Panc1 (cell line): ENCODE measurements at regions not wholly inside any gene's neighbourhood (a gene's known extent, or its start where the extent isn't known, plus 50 kb on each side); places are given as distances from the start of the nearest gene placed in this dataset.

Experiments
- ATAC-seq: fragments of 200-7000 bp; cut with Tn5 transposase; 2 replicates; pipeline ENCODE4 v1.9.1; 2020; ENCODE audit warnings: mild to moderate bottlenecking, moderate library complexity
- BruUV-seq: library from RNA; stranded (reverse); fragments of 400-500 nt; replicated peaks from 2 replicates; lab custom pipeline; 2021; lab: Mats Ljungman, UMichigan
- CTCF ChIA-PET: fragments of 300-600 bp; sonication (Branson Sonifier 250); formaldehyde crosslinking; loops from one replicate; lab custom pipeline; 2022; ENCODE audit warnings: antibody characterized with exemption; lab: Charles Lee
- POLR2A ChIA-PET: fragments of 300-600 bp; sonication (Branson Sonifier 250); formaldehyde crosslinking; loops from one replicate; lab custom pipeline; 2022; ENCODE audit warnings: antibody characterized with exemption; lab: Charles Lee
- DNase-seq: peaks from one replicate; pipeline ENCODE4 v3.0.0-alpha.2; 2010; ENCODE audit warnings: low read depth, low spot score
- H3K27ac ChIP-seq: 2 replicates; pipeline ENCODE4 v1.5.1; 2011; ENCODE audit warnings: mild to moderate bottlenecking, low read length, inconsistent platforms
- H3K27me3 ChIP-seq: fragments of 200-500 bp; sonication (Bioruptor generic); 2 replicates; pipeline ENCODE4 v1.6.0; 2014; ENCODE audit warnings: low read length, inconsistent platforms; ENCODE audit not compliant: control insufficient read depth, insufficient read depth
- H3K36me3 ChIP-seq: fragments of 200-500 bp; sonication (Bioruptor generic); 2 replicates; pipeline ENCODE4 v1.5.1; 2014; ENCODE audit warnings: inconsistent platforms, mild to moderate bottlenecking, low read length, moderate library complexity; ENCODE audit not compliant: control insufficient read depth, insufficient read depth
- H3K4me1 ChIP-seq: 2 replicates; pipeline ENCODE4 v1.5.1; 2011; ENCODE audit warnings: inconsistent platforms, mild to moderate bottlenecking, low read length, moderate library complexity; ENCODE audit not compliant: control insufficient read depth, insufficient read depth
- H3K4me3 ChIP-seq, 2 experiments: 2 replicates each; pipeline ENCODE4 v1.5.1; 2011 to 2012; ENCODE audit warnings: low read depth in 2 of 2, low read length in 2 of 2, mild to moderate bottlenecking in 2 of 2, inconsistent platforms in 1 of 2, moderate library complexity in 1 of 2
- H3K9me3 ChIP-seq: fragments of 200-500 bp; sonication (Bioruptor generic); 2 replicates; pipeline ENCODE4 v1.5.1; 2014; ENCODE audit warnings: low read depth, mild to moderate bottlenecking, inconsistent platforms, low read length, moderate library complexity; ENCODE audit not compliant: control insufficient read depth, insufficient read depth
- POLR2AphosphoS5 ChIP-seq: IDR thresholded peaks from 2 replicates; pipeline ENCODE4 v1.6.1; 2012; ENCODE audit warnings: mild to moderate bottlenecking, low read depth, low read length, moderate library complexity
- SIN3A ChIP-seq: IDR thresholded peaks from 2 replicates; pipeline ENCODE4 v1.6.1; 2012; ENCODE audit warnings: low read depth, mild to moderate bottlenecking, low read length, moderate library complexity, borderline replicate concordance; ENCODE audit not compliant: insufficient read depth
- TCF7L2 ChIP-seq: IDR thresholded peaks from 2 replicates; pipeline ENCODE4 v1.6.1; 2011; ENCODE audit warnings: mild to moderate bottlenecking, low read depth, low read length, inconsistent platforms
- in situ Hi-C: cut with HindIII; loops from 2 replicates; pipeline ENCODE4 v1.10.0; 2016; ENCODE audit warnings: low sequenced_read_pairs, low pct_unique_long_range_greater_than_20kb
- intact Hi-C: fragments of 100-400 bp; cut with micrococcal nuclease; formaldehyde crosslinking; loops from one replicate; pipeline ENCODE4 v1.10.0; 2022; ENCODE audit not compliant: unreplicated experiment
- TF ChIP-seq, protein P1 (sequence below): fragments of 450-650 bp; IDR thresholded peaks from 2 replicates; pipeline ENCODE4 v1.5.1; 2017; ENCODE audit warnings: mild to moderate bottlenecking
- TF ChIP-seq, protein P2 (sequence below), 2 experiments: IDR thresholded peaks; 2 replicates each; pipeline ENCODE4 v1.6.1; 2011 to 2012; ENCODE audit warnings: low read depth in 2 of 2, control low read depth in 1 of 2, low read length in 1 of 2, mild to moderate bottlenecking in 1 of 2, moderate library complexity in 1 of 2; ENCODE audit not compliant: insufficient read depth in 1 of 2

DNA sequence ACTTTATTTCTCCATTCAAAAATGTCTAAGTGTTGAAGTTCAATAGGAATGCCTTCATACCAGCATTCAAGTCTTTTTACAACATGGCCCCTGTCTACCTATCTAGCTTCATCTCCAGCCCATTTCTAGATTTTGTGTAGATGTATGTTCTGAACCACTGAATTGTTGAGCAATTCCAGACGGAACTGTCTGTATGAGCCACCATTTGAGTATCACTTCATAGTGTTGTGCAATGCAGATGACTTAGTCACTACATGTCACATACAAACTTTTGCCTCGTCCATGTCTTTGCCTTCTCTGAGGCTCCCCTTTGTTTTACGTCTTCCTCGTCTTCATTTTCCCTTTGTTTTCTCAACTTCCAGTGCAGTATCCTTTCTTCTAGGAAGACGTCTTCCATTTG is 118.1 kb downstream of the INHBA start:
- ChIA-PET POLR2A (no interaction called here), CTCF (no interaction called here)
- H3K27ac ChIP-seq, result no peak overlapping the region
- no peaks in the 10 kb centered on the region for H3K36me3 ChIP-seq
- DNase-seq (no peak), ATAC-seq (no peak)
- no peaks in the 10 kb centered on the region for H3K27me3 ChIP-seq
- no peak for TF ChIP-seq POLR2AphosphoS5
- no peak for TF ChIP-seq SIN3A
- no peak for TF ChIP-seq TCF7L2
- TF ChIP-seq, protein P1, sequence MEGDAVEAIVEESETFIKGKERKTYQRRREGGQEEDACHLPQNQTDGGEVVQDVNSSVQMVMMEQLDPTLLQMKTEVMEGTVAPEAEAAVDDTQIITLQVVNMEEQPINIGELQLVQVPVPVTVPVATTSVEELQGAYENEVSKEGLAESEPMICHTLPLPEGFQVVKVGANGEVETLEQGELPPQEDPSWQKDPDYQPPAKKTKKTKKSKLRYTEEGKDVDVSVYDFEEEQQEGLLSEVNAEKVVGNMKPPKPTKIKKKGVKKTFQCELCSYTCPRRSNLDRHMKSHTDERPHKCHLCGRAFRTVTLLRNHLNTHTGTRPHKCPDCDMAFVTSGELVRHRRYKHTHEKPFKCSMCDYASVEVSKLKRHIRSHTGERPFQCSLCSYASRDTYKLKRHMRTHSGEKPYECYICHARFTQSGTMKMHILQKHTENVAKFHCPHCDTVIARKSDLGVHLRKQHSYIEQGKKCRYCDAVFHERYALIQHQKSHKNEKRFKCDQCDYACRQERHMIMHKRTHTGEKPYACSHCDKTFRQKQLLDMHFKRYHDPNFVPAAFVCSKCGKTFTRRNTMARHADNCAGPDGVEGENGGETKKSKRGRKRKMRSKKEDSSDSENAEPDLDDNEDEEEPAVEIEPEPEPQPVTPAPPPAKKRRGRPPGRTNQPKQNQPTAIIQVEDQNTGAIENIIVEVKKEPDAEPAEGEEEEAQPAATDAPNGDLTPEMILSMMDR, result no peak
- TF ChIP-seq, protein P2, sequence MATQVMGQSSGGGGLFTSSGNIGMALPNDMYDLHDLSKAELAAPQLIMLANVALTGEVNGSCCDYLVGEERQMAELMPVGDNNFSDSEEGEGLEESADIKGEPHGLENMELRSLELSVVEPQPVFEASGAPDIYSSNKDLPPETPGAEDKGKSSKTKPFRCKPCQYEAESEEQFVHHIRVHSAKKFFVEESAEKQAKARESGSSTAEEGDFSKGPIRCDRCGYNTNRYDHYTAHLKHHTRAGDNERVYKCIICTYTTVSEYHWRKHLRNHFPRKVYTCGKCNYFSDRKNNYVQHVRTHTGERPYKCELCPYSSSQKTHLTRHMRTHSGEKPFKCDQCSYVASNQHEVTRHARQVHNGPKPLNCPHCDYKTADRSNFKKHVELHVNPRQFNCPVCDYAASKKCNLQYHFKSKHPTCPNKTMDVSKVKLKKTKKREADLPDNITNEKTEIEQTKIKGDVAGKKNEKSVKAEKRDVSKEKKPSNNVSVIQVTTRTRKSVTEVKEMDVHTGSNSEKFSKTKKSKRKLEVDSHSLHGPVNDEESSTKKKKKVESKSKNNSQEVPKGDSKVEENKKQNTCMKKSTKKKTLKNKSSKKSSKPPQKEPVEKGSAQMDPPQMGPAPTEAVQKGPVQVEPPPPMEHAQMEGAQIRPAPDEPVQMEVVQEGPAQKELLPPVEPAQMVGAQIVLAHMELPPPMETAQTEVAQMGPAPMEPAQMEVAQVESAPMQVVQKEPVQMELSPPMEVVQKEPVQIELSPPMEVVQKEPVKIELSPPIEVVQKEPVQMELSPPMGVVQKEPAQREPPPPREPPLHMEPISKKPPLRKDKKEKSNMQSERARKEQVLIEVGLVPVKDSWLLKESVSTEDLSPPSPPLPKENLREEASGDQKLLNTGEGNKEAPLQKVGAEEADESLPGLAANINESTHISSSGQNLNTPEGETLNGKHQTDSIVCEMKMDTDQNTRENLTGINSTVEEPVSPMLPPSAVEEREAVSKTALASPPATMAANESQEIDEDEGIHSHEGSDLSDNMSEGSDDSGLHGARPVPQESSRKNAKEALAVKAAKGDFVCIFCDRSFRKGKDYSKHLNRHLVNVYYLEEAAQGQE (IDR thresholded peaks at IDR 0.05; ENCODE audit: insufficient read depth in 1 of 2, low read depth in 2 of 2, low read length in 1 of 2), result no peak
- intact Hi-C loops (no loop called here), in situ Hi-C loops (no loop called here)
- no peaks in the 10 kb centered on the region for H3K4me1 ChIP-seq
- no peaks in the 10 kb centered on the region; the same call in 1 of the 2 replicates for H3K9me3 ChIP-seq
- no TSS peak for BruUV-seq
- H3K4me3 ChIP-seq, result no peak overlapping the region

DNA sequence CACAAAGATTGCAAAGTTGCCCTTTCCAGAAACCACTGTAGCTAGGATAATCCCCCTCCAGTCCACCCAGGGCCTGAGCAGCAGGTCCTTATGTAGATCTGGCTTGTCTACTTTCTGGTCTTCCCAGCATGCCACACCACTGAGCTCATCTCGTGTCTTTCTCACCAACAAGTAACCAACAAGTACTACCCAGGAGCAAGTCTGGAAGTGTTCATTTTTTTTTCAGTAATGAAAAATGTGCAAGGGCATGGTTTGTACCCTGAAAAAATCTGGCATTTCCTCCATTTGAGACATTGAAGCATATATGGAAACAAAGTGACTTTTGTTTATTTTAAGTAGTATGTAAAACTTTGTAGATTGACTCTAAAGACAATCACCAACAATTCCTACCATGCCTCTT is 120.8 kb downstream of the INHBA start:
- no peak for DNase-seq
- Histone ChIP-seq H3K36me3 (no peaks in the 10 kb centered on the region), H3K27ac (no peak overlapping the region), H3K4me3 (no peak overlapping the region), H3K27me3 (no peaks in the 10 kb centered on the region), H3K4me1 (no peaks in the 10 kb centered on the region), H3K9me3 (no peaks in the 10 kb centered on the region; the same call in 1 of the 2 replicates)
- in situ Hi-C loops, result no loop called here
- ChIA-PET CTCF (no interaction called here), POLR2A (no interaction called here)
- no peak for ATAC-seq
- intact Hi-C loops, result no loop called here
- TF ChIP-seq TCF7L2 (no peak), SIN3A (no peak), POLR2AphosphoS5 (no peak)
- TF ChIP-seq, protein P1, result no peak
- TF ChIP-seq, protein P2 (IDR thresholded peaks at IDR 0.05; ENCODE audit: insufficient read depth in 1 of 2, low read depth in 2 of 2, low read length in 1 of 2), result no peak
- no TSS peak for BruUV-seq
